HG03354 (cell line): ENCODE measurements at regions not wholly inside any gene's neighbourhood (a gene's known extent, or its start where the extent isn't known, plus 50 kb on each side); places are given as distances from the start of the nearest gene placed in this dataset.

ENCODE experiments used
- ATAC-seq: cut with Tn5 transposase; IDR thresholded peaks from one replicate; pipeline ENCODE4 v1.9.1; 2021; ENCODE audit warnings: mild to moderate bottlenecking; ENCODE audit not compliant: unreplicated experiment, poor library complexity, severe bottlenecking

- no peak for ATAC-seq
Observed at GRCh38 chr14:81936902-81937301, 403.2 kb upstream of the SEL1L start.

DNA sequence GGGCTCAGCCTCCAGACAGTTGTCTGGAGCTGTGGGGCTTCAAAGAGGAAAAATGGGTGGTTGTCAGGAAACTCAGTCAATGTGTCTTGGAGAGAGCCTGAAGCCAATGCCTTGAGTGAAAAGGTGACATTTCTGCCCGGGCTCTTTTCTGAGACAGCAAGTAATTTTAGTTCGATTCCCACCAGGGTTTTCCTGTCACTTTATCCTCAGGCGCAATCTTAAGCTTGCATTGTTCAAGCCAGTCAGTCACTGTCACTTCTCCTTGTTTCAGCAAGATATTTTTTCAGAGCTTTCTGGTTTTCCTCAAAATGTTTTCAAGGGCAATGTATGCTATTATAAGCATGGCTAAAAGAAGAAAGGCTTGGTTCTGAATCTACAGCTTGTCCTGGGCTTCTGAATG lies 404.7 kb upstream of the SEL1L start:
- no peak for ATAC-seq

- no peak for ATAC-seq
Observed at GRCh38 chr14:81940651-81941050, 407.0 kb upstream of the SEL1L start.

DNA sequence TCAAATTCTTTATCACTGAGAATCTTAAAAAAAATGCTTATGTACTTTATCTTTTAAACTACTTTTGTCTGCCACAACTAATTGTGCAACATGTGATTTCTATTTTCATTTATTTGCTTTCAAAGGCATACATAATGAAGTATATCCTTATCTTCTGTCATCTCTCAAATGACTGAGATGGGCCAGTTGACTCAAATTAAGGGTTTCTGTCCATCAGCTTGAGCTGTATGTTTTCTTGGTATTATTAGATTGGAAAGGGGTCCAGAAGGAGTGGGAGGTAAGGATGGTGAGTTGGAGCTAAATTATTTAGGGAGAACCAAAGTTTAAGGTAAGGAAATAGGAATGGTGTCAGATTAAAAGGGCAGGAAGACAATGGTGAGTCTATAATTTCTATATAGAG lies 408.4 kb upstream of the SEL1L start:
- ATAC-seq, result no peak

DNA sequence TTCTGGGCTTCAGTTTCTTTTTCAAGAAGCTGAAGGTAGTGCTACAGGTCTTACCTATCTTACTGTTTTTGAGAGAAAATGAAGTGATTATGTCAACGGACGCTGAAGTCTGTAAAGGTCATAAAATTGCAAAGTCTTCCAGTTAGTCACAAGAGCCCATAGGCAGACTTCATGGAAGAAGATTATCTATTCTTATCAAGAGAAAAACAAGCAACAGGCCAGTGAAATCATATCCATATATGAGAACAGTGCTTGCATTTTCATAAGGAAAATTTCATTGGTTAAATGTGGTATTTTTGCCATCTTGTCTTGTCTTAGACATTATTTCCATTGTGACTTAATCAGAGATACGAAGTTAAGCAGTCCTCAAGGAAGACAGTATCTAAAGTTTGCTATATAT lies 412.7 kb upstream of the SEL1L start:
- no peak for ATAC-seq

DNA sequence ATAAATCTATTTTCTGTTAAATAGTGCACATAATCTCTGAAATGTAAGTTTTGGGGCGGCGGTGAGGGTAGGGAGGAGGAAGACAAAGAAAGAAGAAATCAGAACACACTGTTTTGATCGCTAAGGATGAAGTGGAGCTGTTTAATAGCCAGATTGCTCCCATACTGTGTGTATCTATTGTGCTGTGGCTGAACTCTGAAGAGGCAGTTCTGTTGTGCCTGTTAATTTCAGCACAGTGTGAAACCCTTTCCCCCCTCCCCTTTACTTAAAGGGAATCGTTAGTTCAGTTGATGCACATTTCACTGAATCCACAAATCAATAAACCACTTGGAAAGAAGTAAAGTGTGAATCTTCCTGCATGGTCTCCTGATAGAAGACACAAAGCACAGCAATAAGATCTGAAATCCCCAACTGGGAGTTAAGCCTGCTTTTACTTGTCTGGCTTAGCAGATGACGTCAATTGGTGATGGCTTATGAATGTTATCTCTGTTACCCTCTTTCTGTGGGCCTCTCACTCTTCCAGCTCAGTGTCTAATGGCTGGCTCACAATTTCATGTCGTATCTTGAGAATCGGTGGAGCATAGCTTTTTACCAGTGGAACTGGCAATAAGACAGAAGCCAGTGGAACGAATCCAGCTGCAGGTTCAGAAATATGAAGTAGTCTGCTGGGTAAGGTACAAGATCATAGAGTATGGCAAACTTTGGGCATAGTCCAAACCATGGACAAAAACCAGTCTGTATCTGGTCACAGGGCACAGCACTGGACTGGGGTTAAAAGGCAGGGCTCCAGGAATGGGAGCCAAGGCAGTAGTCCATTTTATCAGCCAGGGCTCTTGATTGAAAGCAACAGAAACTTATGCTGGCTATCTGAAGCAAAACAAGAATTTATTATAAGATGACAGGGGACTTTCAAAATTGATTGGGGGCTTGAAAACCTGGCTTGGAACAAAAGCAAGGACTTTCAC lies 413.5 kb upstream of the SEL1L start:
- ATAC-seq, result no peak

- no peak for ATAC-seq
Observed at GRCh38 chr14:81952917-81953316, 419.3 kb upstream of the SEL1L start.

DNA sequence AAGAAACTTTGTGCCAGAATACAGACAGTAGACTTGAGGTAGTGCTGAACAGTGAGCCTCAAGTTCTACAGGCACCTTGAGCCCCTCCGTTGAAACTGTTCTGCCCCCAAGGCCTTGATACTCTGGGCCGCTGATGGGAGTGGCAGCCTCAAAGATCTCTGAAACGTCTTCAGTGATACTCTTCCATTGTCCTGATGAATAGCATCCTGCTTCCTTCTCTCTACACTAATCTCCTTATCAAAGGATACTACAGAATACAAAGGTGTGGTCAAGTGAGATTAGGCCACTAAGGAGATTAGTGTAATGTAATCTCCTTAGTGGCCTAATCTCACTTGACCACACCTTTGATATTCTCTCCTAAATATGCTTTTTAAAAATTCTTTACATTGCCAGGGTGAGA lies 419.8 kb upstream of the SEL1L start:
- no peak for ATAC-seq

DNA sequence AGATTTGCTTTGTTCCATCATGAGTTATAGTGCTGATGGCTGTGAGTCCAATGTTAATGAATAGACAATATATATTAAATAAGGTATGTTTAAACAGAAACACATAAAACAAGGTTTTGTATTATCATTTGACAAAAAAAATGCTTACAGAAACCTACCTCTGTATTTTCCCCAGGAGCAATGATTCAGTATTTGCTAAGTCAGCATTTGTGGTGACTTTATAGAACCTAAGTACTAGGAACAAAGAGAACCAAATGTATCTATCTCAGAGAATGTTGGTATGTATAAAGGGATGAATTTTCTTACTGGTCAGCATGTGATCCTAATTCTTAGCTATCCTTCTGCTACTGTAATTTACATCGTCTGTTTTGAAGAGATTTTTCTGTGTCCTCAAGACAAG lies 421.5 kb upstream of the SEL1L start:
- no peak for ATAC-seq

DNA sequence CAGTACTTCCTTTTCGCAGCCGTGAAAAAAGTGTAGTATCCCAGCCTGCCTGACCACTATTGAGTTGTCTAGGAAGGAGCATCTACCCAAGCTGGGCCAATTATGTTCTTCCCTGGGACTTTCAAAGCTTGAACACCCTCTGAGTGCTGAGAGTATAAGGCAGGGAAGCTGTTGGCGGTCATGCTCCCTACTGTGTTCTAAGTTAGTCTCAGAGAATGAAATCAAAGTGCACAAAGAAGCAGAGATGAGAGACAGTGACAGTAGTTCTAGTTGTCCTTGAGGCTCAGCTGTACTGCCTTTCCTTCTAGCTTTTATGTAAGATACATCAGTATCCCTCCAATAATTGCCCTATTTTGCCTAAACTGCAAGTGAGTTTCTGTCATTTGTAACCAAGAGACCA lies 427.1 kb upstream of the SEL1L start:
- no peak for ATAC-seq

GRCh38 chr14:81963846-81964245 lies 430.2 kb upstream of the SEL1L start:
- no peak for ATAC-seq

- ATAC-seq, result no peak
Observed at GRCh38 chr14:81970307-81970706, 436.7 kb upstream of the SEL1L start.

GRCh38 chr14:81971911-81972310 lies 438.3 kb upstream of the SEL1L start:
- ATAC-seq, result no peak

GRCh38 chr14:81972601-81973000 lies 438.9 kb upstream of the SEL1L start:
- ATAC-seq, result no peak

- no peak for ATAC-seq
Observed at GRCh38 chr14:81974543-81974942, 440.9 kb upstream of the SEL1L start.

GRCh38 chr14:81980601-81981306 lies 447.1 kb upstream of the SEL1L start:
- ATAC-seq, result no peak

DNA sequence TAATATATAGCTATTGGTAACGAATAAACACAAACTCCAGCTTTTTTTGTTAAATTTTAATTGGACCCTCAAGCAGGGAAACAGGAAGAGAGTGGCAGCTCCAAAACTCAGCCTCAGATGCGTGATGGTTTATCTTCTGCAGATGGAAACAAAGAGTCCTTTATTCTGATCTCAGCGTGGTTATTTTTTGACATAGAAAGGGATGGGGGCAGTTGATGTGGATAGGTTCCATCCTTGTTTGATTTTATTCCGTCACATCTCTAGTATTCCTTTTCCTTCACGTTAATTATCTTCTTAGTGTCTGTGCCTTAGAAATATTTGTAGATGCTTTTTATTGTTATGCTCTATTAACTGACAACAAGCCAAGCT lies 447.6 kb upstream of the SEL1L start:
- ATAC-seq, result no peak

- ATAC-seq, result no peak
Observed at GRCh38 chr14:81982046-81982445, 448.4 kb upstream of the SEL1L start.

DNA sequence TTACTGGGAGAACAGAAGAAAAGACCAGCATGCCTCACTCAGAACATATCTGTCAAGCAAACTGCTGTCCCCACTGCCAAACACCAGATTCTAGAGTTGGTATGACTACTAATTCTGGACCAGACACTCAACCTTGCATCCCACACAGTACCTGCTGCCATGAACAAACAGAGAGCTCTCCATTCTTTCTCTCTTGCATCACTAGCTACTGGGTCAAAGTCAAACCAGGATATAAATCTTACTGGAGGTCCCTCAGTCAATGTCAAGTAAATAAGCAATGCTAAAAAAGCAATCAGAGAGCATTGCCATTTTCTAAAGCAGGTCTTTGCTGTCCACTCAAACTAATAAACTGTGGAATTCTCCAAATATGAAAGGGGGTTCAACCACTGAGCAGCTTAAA lies 452.4 kb upstream of the SEL1L start:
- no peak for ATAC-seq

DNA sequence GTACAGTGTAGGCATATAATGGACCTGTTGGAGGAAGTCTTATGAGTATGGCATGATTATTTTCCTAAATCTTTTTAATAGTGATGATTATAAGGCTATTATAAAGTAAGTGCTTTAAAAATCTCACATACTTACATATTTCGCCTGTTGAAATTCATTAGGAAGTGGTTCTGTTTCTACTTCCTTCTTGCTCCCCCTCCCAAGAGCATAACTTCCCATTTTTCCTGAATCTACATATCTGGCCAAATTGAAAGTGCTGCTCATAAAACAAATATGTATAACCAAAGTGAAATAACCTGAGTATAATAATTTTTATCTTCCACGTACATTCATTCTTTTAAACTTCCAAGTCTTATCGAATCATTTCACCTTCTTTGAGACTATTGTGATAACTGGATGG lies 455.6 kb upstream of the SEL1L start:
- ATAC-seq, result no peak

- peak; percentile 79 for ATAC-seq
Observed at GRCh38 chr14:81990312-81990761, 456.7 kb upstream of the SEL1L start.
